ENCODE measurements at regions not wholly inside any gene's neighbourhood (a gene's known extent, or its start where the extent isn't known, plus 50 kb on each side); places are given as distances from the start of the nearest gene placed in this dataset.
A peak's percentile ranks its signal among the peaks of the same experiment; 100 is the strongest.

GRCh38 chr1:63054184-63054583 is 268.2 kb upstream of the FOXD3 start:
- DNase-seq (ENCODE audit: low spot score) = no peak
- TF ChIP-seq CTCF (IDR thresholded peaks at IDR 0.05; ENCODE audit: borderline replicate concordance, control extremely low read depth, extremely low read depth, insufficient read depth, missing control alignments) = no peak
- in situ Hi-C loops (cut with MboI; ENCODE audit: low sequenced_read_pairs, unreplicated experiment) = no loop called here

- TF ChIP-seq CTCF (IDR thresholded peaks at IDR 0.05; ENCODE audit: borderline replicate concordance, control extremely low read depth, extremely low read depth, insufficient read depth, missing control alignments) = no peak
- DNase-seq (ENCODE audit: low spot score) = peak; percentile 32
- in situ Hi-C loops (cut with MboI; ENCODE audit: low sequenced_read_pairs, unreplicated experiment) = no loop called here
Measured at GRCh38 chr1:63063367-63063766, 259.0 kb upstream of the FOXD3 start.

- no peak for DNase-seq (ENCODE audit: low spot score)
- no peak for TF ChIP-seq CTCF (IDR thresholded peaks at IDR 0.05; ENCODE audit: borderline replicate concordance, control extremely low read depth, extremely low read depth, insufficient read depth, missing control alignments)
- in situ Hi-C loops (cut with MboI; ENCODE audit: low sequenced_read_pairs, unreplicated experiment) = no loop called here
Measured at GRCh38 chr1:63064135-63064534, 258.2 kb upstream of the FOXD3 start.

GRCh38 chr1:63068626-63069025 is 253.7 kb upstream of the FOXD3 start:
- in situ Hi-C loops (cut with MboI; ENCODE audit: low sequenced_read_pairs, unreplicated experiment) = no loop called here

GRCh38 chr1:63069214-63069613 is 253.2 kb upstream of the FOXD3 start:
- DNase-seq (ENCODE audit: low spot score) = no peak
- TF ChIP-seq CTCF (IDR thresholded peaks at IDR 0.05; ENCODE audit: borderline replicate concordance, control extremely low read depth, extremely low read depth, insufficient read depth, missing control alignments) = no peak
- in situ Hi-C loops (cut with MboI; ENCODE audit: low sequenced_read_pairs, unreplicated experiment) = no loop called here

More at GRCh38 chr1:63068626-63069025, 253.7 kb upstream of the FOXD3 start:
- no peak for TF ChIP-seq CTCF (IDR thresholded peaks at IDR 0.05; ENCODE audit: borderline replicate concordance, control extremely low read depth, extremely low read depth, insufficient read depth, missing control alignments)
- DNase-seq (ENCODE audit: low spot score) = no peak

GRCh38 chr1:63073309-63074306 is 248.8 kb upstream of the FOXD3 start:
- TF ChIP-seq CTCF (IDR thresholded peaks at IDR 0.05; ENCODE audit: borderline replicate concordance, control extremely low read depth, extremely low read depth, insufficient read depth, missing control alignments) = no peak
- in situ Hi-C loops (cut with MboI; ENCODE audit: low sequenced_read_pairs, unreplicated experiment) = no loop called here
- peak; percentile 35 for DNase-seq (ENCODE audit: low spot score)

Data from GM13976 (cell line).